ENCODE measurements at regions not wholly inside any gene's neighbourhood (a gene's known extent, or its start where the extent isn't known, plus 50 kb on each side); places are given as distances from the start of the nearest gene placed in this dataset.

DNA sequence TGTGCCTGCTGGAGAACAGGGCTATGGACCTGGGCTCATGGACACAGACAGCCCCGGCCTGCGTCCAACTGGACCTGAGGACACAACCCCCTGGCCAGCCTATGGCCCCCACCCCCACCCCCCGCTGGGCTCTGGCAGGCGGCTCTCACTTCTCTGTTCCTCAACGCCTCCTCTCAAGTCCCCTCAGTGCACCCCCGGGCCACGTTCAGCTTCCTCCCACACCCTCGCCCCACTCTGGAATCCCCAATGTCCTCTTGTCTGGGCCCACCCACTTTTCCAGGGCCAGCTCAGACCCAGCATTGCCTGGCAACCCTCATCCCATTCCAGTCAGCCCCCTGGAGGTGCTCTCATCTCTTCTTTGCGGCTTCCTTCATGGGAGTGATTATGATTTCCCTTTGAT, 130.2 kb upstream of the SPACA7 start:
- intact Hi-C loops (cut with DNase I; ENCODE audit: low total_unique reads) (no loop called here), in situ Hi-C loops (cut with MboI; ENCODE audit: low sequenced_read_pairs in 4 of 4) (no loop called here)
- H3K36me3 ChIP-seq, result no peaks in the 10 kb centered on the region
- H3K4me1 ChIP-seq, result no peaks in the 10 kb centered on the region
- no peaks in the 10 kb centered on the region for H3K27me3 ChIP-seq
- ATAC-seq (no peak), DNase-seq (no peak)
- no peaks in the 10 kb centered on the region for H3K9me3 ChIP-seq
- no peak for TF ChIP-seq POLR2A (IDR thresholded peaks at IDR 0.05)
- TF ChIP-seq, protein P1, sequence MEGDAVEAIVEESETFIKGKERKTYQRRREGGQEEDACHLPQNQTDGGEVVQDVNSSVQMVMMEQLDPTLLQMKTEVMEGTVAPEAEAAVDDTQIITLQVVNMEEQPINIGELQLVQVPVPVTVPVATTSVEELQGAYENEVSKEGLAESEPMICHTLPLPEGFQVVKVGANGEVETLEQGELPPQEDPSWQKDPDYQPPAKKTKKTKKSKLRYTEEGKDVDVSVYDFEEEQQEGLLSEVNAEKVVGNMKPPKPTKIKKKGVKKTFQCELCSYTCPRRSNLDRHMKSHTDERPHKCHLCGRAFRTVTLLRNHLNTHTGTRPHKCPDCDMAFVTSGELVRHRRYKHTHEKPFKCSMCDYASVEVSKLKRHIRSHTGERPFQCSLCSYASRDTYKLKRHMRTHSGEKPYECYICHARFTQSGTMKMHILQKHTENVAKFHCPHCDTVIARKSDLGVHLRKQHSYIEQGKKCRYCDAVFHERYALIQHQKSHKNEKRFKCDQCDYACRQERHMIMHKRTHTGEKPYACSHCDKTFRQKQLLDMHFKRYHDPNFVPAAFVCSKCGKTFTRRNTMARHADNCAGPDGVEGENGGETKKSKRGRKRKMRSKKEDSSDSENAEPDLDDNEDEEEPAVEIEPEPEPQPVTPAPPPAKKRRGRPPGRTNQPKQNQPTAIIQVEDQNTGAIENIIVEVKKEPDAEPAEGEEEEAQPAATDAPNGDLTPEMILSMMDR (IDR thresholded peaks at IDR 0.05 in 4 of 5, conservative IDR thresholded peaks at IDR 0.05 in 1 of 5), result no peak
- no peak overlapping the region for H3K4me3 ChIP-seq
- no peak overlapping the region for H3K27ac ChIP-seq

DNA sequence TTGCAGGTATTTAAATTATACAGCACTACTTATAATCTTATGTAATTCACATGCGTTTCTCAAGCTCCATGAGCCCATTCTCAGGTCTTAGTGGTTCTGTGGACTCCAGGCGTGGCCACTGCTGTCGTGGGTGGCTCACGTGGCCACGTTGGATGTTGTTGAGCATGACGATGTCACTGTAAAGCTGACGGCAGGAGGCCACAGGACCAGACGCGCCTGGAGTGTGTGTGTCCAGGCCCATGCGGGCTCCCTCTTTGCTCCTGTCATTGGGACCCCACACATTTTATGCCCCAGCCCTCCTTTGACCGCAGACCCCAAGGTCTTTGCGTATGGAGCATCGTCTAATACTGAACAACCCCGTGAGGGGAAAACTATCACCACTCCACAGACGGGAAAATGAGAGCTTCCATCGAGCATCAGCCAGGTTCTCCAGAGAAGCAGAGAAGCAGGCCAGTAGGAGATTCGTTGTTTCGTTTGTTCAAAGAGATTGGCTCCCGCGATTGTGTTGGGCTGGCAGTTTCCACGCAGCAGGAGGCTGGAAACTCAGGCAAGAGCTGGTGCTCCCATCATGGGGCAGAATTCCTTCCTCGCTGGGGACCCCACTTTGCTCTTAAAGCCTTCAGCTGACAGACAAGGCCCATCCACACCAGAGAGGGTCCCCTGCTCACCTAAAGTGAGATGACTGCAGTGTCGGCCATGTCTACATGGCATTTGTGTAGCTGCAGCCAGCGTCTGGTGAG, 129.3 kb upstream of the SPACA7 start:
- Histone ChIP-seq H3K36me3 (no peaks in the 10 kb centered on the region), H3K4me3 (no peak overlapping the region), H3K4me1 (no peaks in the 10 kb centered on the region), H3K27ac (no peak overlapping the region), H3K27me3 (no peaks in the 10 kb centered on the region), H3K9me3 (no peaks in the 10 kb centered on the region)
- DNase-seq (no peak), ATAC-seq (no peak)
- in situ Hi-C loops (cut with MboI; ENCODE audit: low sequenced_read_pairs in 4 of 4), result no loop called here
- TF ChIP-seq POLR2A (IDR thresholded peaks at IDR 0.05), result no peak
- TF ChIP-seq, protein P1 (IDR thresholded peaks at IDR 0.05 in 4 of 5, conservative IDR thresholded peaks at IDR 0.05 in 1 of 5), result no peak
- intact Hi-C loops (cut with DNase I; ENCODE audit: low total_unique reads), result no loop called here

DNA sequence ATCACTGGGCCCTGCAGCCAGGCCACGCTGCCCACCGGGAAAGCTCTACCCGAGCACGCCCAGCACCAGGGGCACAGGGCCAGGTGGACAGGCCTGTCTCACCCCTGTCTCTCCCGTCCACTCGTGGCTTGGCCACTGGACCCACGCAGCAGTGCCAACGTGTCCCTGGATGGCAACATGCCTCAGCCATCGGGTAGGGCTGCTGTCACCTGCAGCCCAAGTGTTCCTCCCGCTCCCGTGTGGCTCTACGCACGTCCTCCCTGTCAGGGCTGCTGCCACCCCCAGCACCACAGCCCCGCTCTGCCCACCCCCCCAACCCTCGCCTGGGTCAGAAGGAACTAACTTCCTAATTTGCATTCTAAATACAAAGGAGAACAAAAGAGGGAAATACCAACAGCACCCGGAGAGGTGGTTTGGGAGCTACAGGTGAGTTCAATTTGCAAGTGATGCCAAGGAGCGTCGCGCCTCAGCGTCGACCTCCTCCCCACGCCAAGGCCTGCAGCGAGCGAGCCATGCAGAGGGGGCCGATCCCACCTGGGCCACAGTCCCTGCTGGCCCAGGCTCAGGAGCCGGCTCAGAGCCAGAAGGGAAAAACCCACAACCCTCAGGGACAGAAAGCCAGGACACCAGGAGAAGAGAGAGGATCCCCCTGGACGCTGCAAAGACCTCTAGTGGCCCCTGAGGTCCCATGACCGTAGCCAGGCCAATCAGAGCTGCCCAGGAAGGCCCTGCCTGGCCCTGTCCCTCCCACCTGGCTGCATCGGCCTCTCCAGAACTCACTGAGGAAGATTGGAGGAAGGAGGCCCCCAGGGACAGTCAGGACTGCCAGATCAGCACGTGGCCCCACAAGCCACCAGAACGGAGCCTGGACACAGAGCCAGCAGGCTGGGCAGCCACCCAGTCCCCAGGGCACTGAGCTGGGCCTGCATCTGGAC, 128.4 kb upstream of the SPACA7 start:
- no peak for ATAC-seq
- no peaks in the 10 kb centered on the region for H3K9me3 ChIP-seq
- intact Hi-C loops (cut with DNase I; ENCODE audit: low total_unique reads) (no loop called here), in situ Hi-C loops (cut with MboI; ENCODE audit: low sequenced_read_pairs in 4 of 4) (no loop called here)
- no peaks in the 10 kb centered on the region for H3K27me3 ChIP-seq
- no peak overlapping the region for H3K27ac ChIP-seq
- TF ChIP-seq, protein P1 (IDR thresholded peaks at IDR 0.05 in 4 of 5, conservative IDR thresholded peaks at IDR 0.05 in 1 of 5), result no peak
- no peak for TF ChIP-seq POLR2A (IDR thresholded peaks at IDR 0.05)
- no peak overlapping the region for H3K4me3 ChIP-seq
- no peaks in the 10 kb centered on the region for H3K4me1 ChIP-seq
- no peaks in the 10 kb centered on the region for H3K36me3 ChIP-seq
- DNase-seq, result no peak

DNA sequence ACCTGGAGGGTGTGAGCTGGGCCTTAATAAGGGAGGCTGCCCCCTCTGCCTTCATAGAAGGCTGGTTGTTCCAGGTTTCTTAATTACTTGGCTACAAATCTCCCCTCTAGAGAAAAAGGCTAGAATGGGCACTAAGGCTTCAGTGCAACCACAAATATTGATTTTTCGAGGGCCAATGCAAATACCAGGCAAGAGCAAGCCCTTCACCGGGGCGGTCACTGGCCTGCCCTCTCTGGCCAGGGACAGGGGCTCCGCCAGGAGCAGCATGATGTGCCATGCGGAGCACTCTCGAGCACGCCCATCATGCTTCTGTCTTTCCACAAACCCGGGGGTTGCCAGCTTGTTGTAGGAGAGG, 127.8 kb upstream of the SPACA7 start:
- intact Hi-C loops (cut with DNase I; ENCODE audit: low total_unique reads), result no loop called here
- TF ChIP-seq, protein P1 (IDR thresholded peaks at IDR 0.05 in 4 of 5, conservative IDR thresholded peaks at IDR 0.05 in 1 of 5), result no peak
- TF ChIP-seq POLR2A (IDR thresholded peaks at IDR 0.05), result no peak
- in situ Hi-C loops (cut with MboI; ENCODE audit: low sequenced_read_pairs in 4 of 4), result no loop called here
- H3K4me1 ChIP-seq, result no peaks in the 10 kb centered on the region
- no peaks in the 10 kb centered on the region for H3K27me3 ChIP-seq
- no peaks in the 10 kb centered on the region for H3K36me3 ChIP-seq
- ATAC-seq (no peak), DNase-seq (no peak)
- H3K9me3 ChIP-seq, result no peaks in the 10 kb centered on the region
- H3K4me3 ChIP-seq, result no peak overlapping the region
- H3K27ac ChIP-seq, result no peak overlapping the region
